Upper lobe of right lung (tissue), 1 donor: ENCODE measurements at regions not wholly inside any gene's neighbourhood (a gene's known extent, or its start where the extent isn't known, plus 50 kb on each side); places are given as distances from the start of the nearest gene placed in this dataset.

ENCODE experiments used
- ATAC-seq: fragments of 200-7000 bp; cut with Tn5 transposase; one replicate; pipeline ENCODE4 v1.9.1; 2020; ENCODE audit warnings: mild to moderate bottlenecking, moderate library complexity
- DNase-seq: peaks from one replicate; pipeline ENCODE4 v3.0.0-alpha.2; 2020
- H3K27ac ChIP-seq: fragments of 200-600 bp; one replicate; pipeline ENCODE4 v1.8.0; 2022
- H3K27me3 ChIP-seq: fragments of 200-600 bp; one replicate; pipeline ENCODE4 v1.8.0; 2022; ENCODE audit warnings: mild to moderate bottlenecking
- H3K36me3 ChIP-seq: fragments of 200-600 bp; one replicate; pipeline ENCODE4 v1.8.0; 2022
- H3K4me1 ChIP-seq: fragments of 200-600 bp; one replicate; pipeline ENCODE4 v1.8.0; 2022
- H3K4me3 ChIP-seq: fragments of 200-600 bp; one replicate; pipeline ENCODE4 v1.8.0; 2022; ENCODE audit warnings: mild to moderate bottlenecking
- H3K9me3 ChIP-seq: fragments of 200-600 bp; one replicate; pipeline ENCODE4 v1.8.0; 2022
- intact Hi-C: fragments of 100-400 bp; cut with DNase I; formaldehyde crosslinking; loops from one replicate; pipeline ENCODE4 v1.11.0; 2022
- TF ChIP-seq, protein P1 (sequence below): fragments of 200-600 bp; IDR thresholded peaks from one replicate; pipeline ENCODE4 v1.8.0; 2022; ENCODE audit warnings: antibody characterized with exemption
- donor health status: DM: no; HTN: yes; CAD: no; lungs with severe emphysema.

DNA sequence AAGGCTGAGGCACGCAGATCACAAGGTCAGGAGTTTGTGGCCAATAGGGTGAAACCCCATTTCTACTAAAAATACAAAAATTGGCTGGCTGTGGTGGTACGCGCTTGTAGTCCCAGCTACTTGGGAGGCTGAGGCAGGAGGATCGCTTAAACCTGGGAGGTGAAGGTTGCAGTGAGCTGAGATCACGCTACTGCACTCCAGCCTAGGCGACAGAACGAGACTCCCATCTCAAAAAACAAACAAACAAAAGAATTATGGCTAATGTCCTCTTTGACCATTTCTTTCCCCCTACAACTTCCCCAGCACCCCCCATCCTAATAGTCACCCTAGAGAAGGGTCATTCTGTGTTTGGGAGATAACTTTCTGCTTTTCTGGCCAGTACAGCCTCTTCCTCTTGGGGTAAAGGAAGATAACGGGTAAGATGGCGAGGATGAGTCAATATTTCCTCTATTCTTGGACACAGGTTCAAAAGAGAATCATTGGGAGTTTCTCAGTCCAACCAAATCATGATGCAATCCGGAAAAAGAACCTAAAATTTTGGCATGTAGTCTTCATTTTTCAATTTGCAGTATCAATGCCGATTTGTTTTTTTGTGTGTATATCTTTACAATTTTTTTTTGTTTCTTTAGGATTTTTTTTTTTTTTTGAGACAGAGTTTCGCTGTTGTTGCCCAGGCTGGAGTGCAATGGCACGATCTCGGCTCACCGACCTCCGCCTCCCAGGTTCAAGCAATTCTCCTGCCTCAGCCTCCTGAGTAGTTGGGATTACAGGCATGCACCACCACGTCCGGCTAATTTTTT is 107.6 kb upstream of the MED13 start:
- Histone ChIP-seq H3K4me3 (no peak overlapping the region), H3K36me3 (no peaks in the 10 kb centered on the region), H3K4me1 (no peaks in the 10 kb centered on the region), H3K27ac (no peak overlapping the region), H3K27me3 (no peaks in the 10 kb centered on the region), H3K9me3 (no peaks in the 10 kb centered on the region)
- no peak for DNase-seq
- intact Hi-C loops: no loop called here
- TF ChIP-seq, protein P1, sequence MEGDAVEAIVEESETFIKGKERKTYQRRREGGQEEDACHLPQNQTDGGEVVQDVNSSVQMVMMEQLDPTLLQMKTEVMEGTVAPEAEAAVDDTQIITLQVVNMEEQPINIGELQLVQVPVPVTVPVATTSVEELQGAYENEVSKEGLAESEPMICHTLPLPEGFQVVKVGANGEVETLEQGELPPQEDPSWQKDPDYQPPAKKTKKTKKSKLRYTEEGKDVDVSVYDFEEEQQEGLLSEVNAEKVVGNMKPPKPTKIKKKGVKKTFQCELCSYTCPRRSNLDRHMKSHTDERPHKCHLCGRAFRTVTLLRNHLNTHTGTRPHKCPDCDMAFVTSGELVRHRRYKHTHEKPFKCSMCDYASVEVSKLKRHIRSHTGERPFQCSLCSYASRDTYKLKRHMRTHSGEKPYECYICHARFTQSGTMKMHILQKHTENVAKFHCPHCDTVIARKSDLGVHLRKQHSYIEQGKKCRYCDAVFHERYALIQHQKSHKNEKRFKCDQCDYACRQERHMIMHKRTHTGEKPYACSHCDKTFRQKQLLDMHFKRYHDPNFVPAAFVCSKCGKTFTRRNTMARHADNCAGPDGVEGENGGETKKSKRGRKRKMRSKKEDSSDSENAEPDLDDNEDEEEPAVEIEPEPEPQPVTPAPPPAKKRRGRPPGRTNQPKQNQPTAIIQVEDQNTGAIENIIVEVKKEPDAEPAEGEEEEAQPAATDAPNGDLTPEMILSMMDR: no peak
- ATAC-seq: no peak

DNA sequence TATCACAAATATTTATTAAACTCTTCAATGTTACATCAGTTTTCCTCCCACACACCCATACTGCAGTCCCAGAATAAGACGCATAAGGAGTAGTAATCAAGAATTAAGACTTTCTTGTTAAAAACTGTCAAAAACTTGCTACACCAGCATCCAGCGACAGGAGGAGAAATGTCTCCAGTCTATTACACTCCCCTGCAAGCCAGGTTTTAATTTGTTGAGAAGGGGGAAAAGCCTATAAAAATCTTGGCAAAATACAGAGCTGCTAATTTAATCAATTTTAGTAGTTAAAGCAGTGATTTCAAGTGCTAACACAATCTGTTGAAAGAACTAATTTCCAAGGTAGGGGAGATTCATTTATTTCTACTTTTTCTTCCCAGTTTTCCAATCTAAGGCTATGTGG is 102.0 kb upstream of the MED13 start:
- Histone ChIP-seq H3K9me3 (no peaks in the 10 kb centered on the region), H3K36me3 (no peaks in the 10 kb centered on the region), H3K27me3 (no peaks in the 10 kb centered on the region), H3K4me3 (no peak overlapping the region), H3K27ac (no peak overlapping the region), H3K4me1 (no peaks in the 10 kb centered on the region)
- DNase-seq: no peak
- intact Hi-C loops: no loop called here
- no peak for ATAC-seq
- TF ChIP-seq, protein P1: no peak

DNA sequence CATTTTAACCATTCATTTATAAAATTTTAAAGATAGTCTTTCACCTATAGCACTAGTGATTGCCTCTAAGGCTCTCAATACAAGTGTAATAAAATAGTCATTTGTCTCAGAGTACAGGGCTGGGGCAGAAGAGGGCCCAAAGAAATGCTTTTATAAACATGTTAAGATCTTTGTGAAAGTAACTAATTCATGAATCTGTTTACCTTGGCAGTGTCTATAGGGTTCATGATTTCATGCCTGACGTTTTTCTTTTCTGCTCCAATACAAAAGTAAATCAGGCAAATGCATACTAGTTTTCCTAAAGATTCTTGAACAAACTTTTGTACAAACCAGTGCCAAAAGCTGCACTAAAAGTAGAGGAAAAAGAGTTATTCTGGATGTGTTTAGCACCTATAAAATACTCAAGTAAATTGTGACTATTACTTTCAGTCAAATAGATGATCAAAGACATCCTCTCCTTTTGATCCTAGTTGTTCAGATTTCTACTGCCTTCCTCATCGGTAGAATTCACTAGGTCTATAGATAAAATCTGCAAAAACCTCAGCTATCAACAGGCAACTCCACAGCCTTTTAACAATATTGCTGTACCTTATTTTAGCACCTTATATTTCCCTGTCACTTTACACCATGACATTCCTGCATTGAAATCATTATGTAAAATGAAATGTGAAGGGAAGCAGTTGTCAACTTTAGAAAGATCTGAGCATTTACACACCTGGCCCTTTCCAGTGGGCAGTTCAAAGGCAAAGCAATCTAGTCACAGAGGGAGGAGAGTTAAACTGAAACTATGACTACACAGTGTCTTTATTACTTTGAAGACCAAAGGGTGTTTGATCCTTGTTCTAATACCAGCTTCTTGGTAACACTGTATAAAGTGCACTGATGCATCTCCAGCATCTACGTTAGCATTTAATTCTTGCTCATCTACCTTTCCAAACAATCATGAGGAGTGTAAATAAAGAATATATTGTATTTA is 100.0 kb upstream of the MED13 start:
- TF ChIP-seq, protein P1: no peak
- Histone ChIP-seq H3K4me3 (no peak overlapping the region), H3K36me3 (no peaks in the 10 kb centered on the region), H3K9me3 (no peaks in the 10 kb centered on the region), H3K4me1 (no peaks in the 10 kb centered on the region), H3K27ac (no peak overlapping the region), H3K27me3 (no peaks in the 10 kb centered on the region)
- DNase-seq (no peak), ATAC-seq (no peak)
- intact Hi-C loops: no loop called here

DNA sequence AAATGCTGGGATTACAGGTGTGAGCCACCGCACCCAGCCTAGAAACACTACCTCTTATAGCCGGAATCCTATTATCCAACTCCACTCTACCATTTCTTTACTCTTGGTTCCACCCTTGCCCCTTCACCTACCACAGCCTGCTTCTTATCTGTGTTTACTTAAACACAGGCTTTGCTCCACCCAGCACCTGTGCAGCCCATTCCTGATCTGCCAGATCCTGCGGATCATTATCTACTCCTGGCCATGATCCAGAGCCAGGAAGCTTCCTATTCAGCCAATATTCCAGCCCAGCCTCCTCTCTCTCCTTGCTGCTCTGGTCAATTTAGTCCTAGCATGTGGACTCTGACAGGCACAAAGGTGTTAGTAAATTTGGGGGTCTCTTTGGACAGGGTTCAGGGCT is 98.8 kb upstream of the MED13 start:
- no peaks in the 10 kb centered on the region for H3K27me3 ChIP-seq
- peak; percentile 31 for ATAC-seq
- TF ChIP-seq, protein P1: no peak
- no peak overlapping the region for H3K4me3 ChIP-seq
- no peak overlapping the region for H3K27ac ChIP-seq
- no peaks in the 10 kb centered on the region for H3K36me3 ChIP-seq
- no peak for DNase-seq
- no peaks in the 10 kb centered on the region for H3K4me1 ChIP-seq
- intact Hi-C loops: no loop called here
- H3K9me3 ChIP-seq: no peaks in the 10 kb centered on the region

DNA sequence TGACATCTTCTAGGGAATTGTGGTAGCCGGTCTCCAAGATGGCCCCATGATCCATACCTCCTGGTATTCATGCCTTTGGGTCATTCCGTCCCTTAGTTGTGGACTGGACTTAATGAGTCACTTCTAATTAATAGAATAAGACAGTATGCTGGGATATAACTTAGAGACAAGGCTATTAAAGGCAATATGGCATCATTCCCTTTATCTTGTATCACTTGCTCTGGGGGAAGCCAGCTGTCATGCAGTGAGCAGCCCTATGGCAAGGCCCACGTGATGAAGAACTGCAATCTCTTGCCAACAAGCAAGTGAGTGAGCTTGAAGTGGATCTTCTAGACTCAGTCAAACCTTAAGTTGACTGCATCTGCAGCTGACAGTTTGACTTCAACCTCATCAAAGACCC is 97.8 kb upstream of the MED13 start:
- intact Hi-C loops: no loop called here
- H3K27me3 ChIP-seq: no peaks in the 10 kb centered on the region
- H3K36me3 ChIP-seq: no peaks in the 10 kb centered on the region
- no peak overlapping the region for H3K27ac ChIP-seq
- DNase-seq: no peak
- ATAC-seq: no peak
- H3K4me3 ChIP-seq: no peak overlapping the region
- TF ChIP-seq, protein P1: no peak
- no peaks in the 10 kb centered on the region for H3K9me3 ChIP-seq
- H3K4me1 ChIP-seq: no peaks in the 10 kb centered on the region
